ENCODE measurements at regions not wholly inside any gene's neighbourhood (a gene's known extent, or its start where the extent isn't known, plus 50 kb on each side); places are given as distances from the start of the nearest gene placed in this dataset.

GRCh38 chr12:75844049-75844770 lies 187.4 kb downstream of the PHLDA1 start:
- TF ChIP-seq CTCF (conservative IDR thresholded peaks at IDR 0.05): no peak

DNA sequence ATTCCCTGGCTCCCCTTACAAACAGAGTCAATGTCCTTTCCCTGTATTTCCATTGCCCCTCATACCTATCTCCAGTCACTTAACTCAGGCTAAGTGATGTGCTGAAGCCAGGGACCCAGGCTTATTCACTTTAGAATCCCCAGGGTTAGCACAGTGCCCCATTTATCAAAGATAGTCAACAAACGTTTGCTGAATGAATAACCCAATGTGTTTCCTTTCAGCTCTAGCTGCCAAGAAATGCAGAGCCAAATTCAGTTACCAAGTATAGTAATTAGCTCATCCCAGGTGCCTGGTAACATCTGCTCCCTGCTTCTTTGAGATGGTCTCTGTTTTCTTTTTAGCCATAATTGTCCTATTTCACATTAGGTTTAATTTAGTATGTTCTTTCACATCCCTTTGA lies 189.5 kb downstream of the PHLDA1 start:
- no peak for TF ChIP-seq CTCF (conservative IDR thresholded peaks at IDR 0.05)
- H3K27ac ChIP-seq: no peak overlapping the region

More at GRCh38 chr12:75844049-75844770, 187.4 kb downstream of the PHLDA1 start:
- H3K27ac ChIP-seq: no peak overlapping the region

DNA sequence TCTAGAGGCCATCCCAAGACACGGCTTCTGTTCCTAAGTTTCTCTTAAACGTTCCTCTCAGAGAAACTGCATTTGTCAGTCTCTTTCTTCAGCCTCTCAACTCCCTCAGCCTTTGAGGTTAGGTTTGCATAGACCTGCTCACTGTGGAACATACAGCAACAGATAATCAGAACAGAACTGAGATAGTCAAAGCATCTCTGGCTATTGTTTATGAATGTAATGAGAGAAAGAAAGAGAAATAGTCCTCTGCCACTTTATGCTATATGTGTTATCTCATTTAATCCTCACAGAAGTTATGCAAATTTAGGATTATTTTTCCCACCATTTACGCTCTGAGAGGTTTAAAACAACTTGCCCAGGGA lies 190.6 kb downstream of the PHLDA1 start:
- TF ChIP-seq CTCF (conservative IDR thresholded peaks at IDR 0.05): no peak
- H3K27ac ChIP-seq: no peak overlapping the region

- TF ChIP-seq CTCF (conservative IDR thresholded peaks at IDR 0.05): no peak
- H3K27ac ChIP-seq: no peak overlapping the region
These were observed 193.3 kb downstream of the PHLDA1 start for GRCh38 chr12:75838309-75838708.

DNA sequence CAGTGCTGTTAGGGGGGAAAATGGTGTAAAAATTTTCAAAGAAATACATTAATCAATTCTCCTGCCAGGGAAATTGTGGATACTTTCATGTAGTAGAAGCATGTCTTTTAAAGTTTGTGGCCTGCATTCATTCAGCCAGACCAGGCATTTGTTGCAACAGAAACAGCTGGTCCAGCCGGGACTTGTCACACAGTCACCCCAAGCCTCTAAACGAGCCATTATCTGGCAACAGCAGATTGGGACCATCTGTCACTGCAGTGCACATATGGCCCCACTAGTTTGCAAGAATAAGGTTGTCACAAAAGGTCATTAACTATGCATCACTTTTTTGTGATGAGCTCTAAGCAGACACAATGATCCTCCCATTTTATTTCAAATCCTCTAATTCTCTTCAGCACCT lies 193.9 kb downstream of the PHLDA1 start:
- H3K27ac ChIP-seq: no peak overlapping the region
- no peak for TF ChIP-seq CTCF (conservative IDR thresholded peaks at IDR 0.05)

DNA sequence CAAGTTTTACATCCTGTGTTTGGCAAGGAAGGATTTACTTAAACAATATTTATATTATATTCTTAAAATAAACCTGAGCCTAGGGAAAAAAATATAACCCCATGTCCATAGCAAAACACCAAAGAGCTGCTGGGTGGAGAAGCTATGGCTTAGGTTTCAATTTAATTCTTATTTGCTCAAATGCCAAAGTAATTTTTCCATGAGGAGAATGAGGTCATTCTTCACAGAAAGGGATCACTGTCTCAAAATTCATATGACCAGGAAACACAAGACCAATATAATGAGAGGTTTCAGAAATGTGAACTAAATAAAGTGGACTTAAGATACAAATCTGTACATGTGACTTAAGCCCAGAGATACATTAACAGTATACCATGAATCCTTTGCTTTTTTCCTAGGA lies 195.0 kb downstream of the PHLDA1 start:
- TF ChIP-seq CTCF (conservative IDR thresholded peaks at IDR 0.05): no peak
- no peak overlapping the region for H3K27ac ChIP-seq

GRCh38 chr12:75834591-75834990 lies 197.0 kb downstream of the PHLDA1 start:
- TF ChIP-seq CTCF (conservative IDR thresholded peaks at IDR 0.05): no peak
- no peak overlapping the region for H3K27ac ChIP-seq
